Astrocyte of the cerebellum (primary cell): ENCODE measurements at regions not wholly inside any gene's neighbourhood (a gene's known extent, or its start where the extent isn't known, plus 50 kb on each side); places are given as distances from the start of the nearest gene placed in this dataset.

ENCODE experiments used
- DNase-seq: peaks from one replicate; pipeline ENCODE4 v3.0.0-alpha.2; 2011; ENCODE audit warnings: low read depth
- H3K4me3 ChIP-seq: 2 replicates; pipeline ENCODE4 v1.5.1; 2011; ENCODE audit warnings: mild to moderate bottlenecking, low read depth, low read length, moderate library complexity
- in situ Hi-C: cut with HindIII; loops from 2 replicates; pipeline ENCODE4 v1.10.0; 2017; ENCODE audit warnings: low sequenced_read_pairs
- TF ChIP-seq, protein P1 (sequence below): IDR thresholded peaks from 2 replicates; pipeline ENCODE4 v1.5.1; 2012; ENCODE audit warnings: low read length, low read depth, moderate library complexity, mild to moderate bottlenecking; ENCODE audit errors: missing control alignments

DNA sequence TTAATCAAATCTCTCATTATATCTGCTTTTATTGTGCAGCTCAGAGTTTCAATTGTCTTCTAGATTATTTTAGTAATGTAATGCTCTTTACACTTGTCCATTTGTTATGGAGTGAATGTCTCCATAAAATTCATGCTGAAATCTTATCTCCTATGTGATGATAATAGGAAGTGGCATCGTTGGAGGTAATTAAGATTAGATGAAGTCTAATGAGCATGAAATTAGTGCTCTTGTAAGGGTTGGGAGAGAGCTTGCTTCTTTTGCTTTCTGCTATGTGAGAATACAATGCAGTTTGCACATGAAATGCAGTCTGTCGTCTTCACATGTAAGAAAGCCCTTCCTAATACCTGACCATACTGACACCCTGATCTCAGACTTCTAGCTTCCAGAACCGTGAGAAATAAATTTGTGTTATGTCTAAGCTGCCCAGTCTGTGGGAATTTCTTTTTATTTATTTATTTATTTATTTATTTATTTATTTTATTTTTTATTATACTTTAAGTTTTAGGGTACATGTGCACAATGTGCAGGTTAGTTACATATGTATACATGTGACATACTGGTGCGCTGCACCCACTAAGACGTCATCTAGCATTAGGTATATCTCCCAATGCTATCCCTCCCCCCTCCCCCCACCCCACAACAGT is 1399.2 kb upstream of the CDH6 start:
- in situ Hi-C loops: no loop called here
- H3K4me3 ChIP-seq: no peak overlapping the region
- no peak for DNase-seq
- TF ChIP-seq, protein P1, sequence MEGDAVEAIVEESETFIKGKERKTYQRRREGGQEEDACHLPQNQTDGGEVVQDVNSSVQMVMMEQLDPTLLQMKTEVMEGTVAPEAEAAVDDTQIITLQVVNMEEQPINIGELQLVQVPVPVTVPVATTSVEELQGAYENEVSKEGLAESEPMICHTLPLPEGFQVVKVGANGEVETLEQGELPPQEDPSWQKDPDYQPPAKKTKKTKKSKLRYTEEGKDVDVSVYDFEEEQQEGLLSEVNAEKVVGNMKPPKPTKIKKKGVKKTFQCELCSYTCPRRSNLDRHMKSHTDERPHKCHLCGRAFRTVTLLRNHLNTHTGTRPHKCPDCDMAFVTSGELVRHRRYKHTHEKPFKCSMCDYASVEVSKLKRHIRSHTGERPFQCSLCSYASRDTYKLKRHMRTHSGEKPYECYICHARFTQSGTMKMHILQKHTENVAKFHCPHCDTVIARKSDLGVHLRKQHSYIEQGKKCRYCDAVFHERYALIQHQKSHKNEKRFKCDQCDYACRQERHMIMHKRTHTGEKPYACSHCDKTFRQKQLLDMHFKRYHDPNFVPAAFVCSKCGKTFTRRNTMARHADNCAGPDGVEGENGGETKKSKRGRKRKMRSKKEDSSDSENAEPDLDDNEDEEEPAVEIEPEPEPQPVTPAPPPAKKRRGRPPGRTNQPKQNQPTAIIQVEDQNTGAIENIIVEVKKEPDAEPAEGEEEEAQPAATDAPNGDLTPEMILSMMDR: no peak

DNA sequence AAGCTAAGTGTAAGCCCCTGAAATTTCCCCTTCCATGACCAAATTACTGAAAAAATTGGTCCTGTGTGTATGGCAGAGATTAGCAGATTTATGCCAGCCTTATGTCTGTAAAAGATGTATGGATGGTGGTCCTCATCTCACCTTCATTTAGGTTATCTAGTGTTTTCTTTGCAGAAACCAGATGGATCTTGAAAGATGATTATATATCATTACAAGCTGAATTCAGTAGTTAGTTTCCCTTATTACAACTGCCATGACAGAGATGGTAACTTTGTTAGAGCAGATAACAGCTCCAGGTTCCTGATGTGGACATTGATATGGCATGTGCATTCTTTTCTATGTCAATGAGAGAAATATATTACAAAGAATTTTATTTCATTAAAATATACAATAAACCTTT is 1403.2 kb upstream of the CDH6 start:
- DNase-seq: no peak
- in situ Hi-C loops: no loop called here
- no peak overlapping the region for H3K4me3 ChIP-seq
- TF ChIP-seq, protein P1: no peak

DNA sequence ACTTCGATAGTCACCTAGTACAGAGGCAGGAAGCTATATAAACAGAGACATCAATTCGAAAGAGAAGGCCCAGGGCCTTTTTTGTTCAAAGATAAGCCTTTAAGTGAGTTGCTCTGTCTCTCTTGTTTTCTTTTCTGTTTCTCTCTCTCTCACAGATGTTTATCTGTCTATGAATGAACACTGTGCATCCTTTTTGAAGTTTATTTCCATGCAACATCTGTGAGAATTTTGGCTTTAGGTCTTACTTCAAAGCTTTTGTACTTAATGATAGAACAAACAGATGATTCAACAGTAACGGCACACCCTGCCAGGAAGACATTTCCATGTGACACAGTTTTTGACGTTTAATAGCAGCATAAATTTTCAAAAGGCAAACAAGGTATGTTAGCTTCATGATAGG is 1413.1 kb upstream of the CDH6 start:
- H3K4me3 ChIP-seq: no peak overlapping the region
- DNase-seq: no peak
- in situ Hi-C loops: no loop called here
- TF ChIP-seq, protein P1: no peak

DNA sequence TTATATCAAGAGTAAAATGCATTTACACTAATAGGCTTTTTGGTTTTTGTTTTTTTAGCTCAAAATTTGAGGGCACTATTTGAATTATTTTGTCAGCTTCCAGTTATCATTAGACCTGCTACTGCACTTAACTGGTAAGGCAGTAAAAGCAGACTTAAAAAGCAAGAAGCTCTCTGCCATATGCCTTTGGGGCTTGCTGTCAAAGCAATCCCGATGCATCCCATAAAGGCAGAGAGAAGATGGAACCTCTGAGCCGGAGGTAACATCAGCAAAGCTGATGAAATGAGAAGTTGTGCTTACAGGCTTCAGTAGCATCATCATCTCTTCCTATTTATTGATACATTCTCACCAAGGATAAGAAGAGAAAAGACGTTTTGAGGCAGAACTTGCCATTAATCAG is 1414.3 kb upstream of the CDH6 start:
- DNase-seq: no peak
- in situ Hi-C loops: no loop called here
- TF ChIP-seq, protein P1: no peak
- no peak overlapping the region for H3K4me3 ChIP-seq

DNA sequence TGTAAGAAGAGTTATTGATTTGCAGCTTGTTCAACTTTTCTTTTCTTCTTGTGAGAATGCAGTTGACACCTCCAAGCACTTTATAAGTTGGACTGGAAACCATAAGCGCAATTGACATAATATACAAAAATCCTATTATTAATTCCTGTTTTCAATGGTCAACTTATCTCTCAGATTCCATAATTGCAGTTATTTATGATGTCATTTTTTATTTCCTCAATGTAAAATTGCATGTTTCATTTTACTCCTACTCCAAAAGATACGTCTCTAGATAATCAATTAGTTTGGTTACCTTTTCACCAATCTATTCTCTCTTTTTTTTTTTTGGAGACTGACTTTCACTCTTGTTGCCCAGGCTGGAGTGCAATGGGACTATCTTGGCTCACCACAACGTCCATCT is 1416.1 kb upstream of the CDH6 start:
- H3K4me3 ChIP-seq: no peak overlapping the region

DNA sequence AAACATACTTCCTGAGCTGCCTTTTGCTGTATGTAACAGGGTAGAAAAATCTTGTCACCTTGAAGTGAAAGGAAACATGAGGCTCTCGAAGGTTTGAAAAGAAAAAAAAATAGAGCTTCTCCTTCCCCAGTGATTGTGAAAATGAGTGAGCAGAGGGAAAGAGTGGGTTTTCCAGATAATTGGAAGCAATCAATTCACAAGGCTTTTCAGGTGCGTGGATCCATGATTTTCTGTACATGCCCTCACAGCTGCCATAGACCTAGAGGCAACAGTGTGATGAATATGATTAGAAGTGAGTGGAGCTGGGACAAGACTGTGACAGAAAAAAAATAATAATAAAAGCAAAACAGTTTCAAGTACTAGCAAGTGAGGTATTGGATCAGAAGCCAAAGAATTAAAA is 1422.5 kb upstream of the CDH6 start:
- TF ChIP-seq, protein P1: no peak
- in situ Hi-C loops: no loop called here
- H3K4me3 ChIP-seq: no peak overlapping the region
- no peak for DNase-seq

More for the DNA sequence above, 1416.1 kb upstream of the CDH6 start:
- in situ Hi-C loops: no loop called here
- TF ChIP-seq, protein P1: no peak
- no peak for DNase-seq
